Stimulated activated CD4-positive, alpha-beta T cell treated with anti-CD3 and anti-CD28 coated beads, Interleukin-1b, Interleukin-23, amount 100 ng/mL, for 48 hours (primary cell): ENCODE measurements at regions not wholly inside any gene's neighbourhood (a gene's known extent, or its start where the extent isn't known, plus 50 kb on each side); places are given as distances from the start of the nearest gene placed in this dataset.
A peak's percentile ranks its signal among the peaks of the same experiment; 100 is the strongest.
"Not testable (repeated sequence)": the region's sequence is repeated elsewhere in the genome, so short reads cannot be mapped to it uniquely, and the experiment has no call there.

Experiments used
- DNase-seq: peaks from one replicate; pipeline ENCODE4 v3.0.0-alpha.2; 2020

DNA sequence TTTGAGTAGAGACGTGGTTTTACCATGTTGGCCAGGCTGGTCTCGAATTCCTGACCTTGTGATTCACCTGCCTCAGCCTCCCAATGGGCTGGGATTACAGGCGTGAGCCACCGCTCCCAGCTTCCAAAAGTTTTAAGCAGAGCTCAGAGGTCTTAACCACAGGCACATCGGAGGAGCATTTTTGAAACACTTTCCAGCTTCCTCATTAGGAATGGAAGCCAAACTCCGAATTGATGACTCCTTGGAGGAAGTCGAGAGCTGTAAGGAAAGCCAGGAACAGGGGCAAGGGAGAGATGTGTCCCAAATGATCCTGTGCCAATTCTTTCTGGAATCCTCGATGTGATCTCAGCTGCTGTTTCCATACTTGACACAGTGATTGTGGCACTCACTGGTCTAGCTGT lies 56.2 kb upstream of the CCZ1B start:
- not testable (repeated sequence) for DNase-seq

DNA sequence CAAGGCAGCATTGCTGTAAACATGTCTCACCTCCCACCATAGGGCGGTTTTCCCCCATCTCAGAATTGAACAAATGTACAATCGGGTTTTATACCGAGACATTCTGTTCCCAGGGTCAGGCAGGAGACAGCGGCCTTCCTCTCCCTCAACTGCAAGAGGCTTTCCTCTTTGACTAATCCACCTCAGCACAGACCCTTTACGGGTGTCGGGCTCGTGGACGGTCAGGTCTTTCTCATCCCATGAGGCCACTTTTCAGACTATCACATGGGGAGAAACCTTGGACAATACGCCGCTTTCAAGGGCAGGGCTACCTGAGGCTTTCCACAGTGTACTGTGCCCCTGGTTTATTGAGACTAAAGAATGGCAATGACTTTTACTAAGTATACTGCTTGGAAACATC lies 57.7 kb upstream of the CCZ1B start:
- DNase-seq, result not testable (repeated sequence)

DNA sequence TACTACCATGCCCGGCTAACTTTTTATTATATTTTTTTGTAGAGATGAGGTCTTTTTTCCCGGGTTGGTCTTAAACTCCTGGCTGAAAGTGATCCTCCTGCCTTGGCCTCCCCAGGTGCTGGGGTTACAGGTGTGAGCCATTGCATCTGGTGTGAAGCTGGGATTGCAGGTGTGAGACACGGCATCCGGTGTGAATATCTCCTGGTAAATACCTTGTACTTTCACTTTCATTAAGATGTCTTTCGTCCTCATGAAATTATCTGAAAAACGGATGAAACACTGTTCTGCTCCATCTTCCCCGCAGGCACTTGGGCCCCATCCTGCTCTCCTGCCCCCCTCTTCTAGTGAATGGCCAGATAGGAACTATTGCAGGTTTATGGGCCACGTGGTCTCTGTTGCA lies 60.1 kb upstream of the CCZ1B start:
- no peak for DNase-seq

DNA sequence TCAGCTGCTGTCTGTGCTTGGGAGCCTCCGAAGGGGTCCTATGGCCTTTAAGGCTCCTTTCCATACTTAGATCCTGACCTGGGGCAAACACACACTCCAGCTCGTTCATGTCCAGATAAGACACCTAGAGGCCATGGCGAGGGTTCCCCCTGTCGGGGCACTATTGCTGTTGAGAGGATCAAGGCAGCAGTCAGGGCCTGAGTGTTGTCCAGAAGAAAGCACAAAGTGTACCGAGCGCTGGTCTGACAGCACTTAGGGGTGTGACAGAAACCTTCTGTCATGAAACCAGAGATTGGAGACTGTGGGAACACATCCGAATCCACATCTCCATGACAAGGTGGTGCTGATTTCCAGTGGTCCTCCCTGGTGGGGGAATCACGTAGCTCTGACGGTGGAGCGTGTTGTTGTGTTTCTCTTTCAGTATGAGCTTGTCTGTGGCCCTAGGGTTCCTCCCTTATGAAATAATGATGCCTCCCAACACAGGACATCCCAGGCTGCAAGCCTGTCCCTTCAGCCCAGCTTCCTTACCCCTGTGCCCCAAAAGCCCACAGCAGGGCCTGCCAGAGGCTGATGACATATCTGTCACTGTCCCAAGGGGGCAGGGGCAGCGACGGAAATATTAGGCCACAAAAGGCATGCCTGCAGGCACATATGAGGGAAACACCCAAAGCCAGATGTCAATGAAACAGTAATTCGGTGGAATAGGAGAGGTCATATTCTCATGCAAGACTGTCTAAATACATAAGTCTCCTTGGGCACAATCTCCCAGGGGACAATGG lies 62.4 kb upstream of the CCZ1B start:
- DNase-seq, result not testable (repeated sequence)

DNA sequence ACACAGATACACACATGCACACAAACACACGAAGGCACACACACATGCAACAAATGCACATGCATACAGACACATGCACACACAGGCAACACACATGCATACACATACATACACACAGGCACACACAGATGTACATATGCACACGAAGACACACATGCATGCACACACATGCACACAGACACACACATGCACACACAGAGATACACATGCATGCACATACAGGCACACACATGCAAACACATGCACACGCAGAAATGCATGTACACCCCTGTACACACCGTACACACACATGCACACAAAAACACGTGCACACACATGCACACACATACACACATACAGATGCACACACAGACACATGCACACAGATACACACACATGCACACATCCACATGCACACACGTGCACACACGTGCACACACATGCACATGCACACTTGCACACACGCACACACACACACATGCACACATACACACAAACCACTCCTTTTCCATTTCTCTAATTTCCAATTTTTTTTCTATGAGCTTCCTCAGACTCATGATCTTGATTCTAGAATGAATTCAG lies 63.3 kb upstream of the CCZ1B start:
- no peak for DNase-seq

DNA sequence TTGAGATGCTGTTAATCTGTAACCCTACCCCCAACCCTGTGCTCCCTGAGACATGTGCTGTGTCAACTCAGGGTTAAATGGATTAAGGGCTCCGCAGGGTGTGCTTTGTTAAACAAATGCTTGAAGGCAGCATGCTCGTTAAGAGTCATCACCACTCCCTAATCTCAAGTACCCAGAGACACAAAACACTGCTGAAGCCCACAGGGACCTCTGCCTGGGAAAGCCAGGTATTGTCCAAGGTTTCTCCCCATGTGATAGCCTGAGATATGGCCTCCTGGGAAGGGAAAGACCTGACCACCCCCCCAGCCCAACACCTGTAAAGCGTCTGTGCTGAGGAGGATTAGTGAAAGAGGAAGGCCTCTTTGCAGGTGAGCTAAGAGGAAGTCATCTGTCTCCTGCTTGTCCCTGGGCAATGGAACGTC lies 76.0 kb upstream of the CCZ1B start:
- DNase-seq, result not testable (repeated sequence)

DNA sequence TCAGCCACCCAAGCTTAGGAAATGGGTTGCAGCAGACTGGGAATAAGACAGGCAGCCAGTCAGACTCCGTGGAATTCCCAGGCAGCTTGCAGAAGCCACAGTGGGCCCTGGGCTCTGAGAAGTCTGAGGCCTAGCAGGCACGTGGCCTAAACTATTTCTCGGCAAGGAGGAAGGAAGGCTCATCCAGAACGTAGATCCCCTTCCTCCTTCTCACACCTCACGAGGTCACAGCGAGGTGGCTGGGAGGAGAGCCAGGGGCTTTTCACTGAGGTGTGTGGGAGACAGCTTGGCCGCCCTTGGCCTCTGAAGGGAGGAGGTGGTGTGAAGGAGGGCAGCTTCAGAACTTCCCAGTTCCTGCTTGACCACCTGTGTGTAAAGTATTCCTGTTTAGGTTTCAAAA lies 77.2 kb upstream of the CCZ1B start:
- DNase-seq, result not testable (repeated sequence)

DNA sequence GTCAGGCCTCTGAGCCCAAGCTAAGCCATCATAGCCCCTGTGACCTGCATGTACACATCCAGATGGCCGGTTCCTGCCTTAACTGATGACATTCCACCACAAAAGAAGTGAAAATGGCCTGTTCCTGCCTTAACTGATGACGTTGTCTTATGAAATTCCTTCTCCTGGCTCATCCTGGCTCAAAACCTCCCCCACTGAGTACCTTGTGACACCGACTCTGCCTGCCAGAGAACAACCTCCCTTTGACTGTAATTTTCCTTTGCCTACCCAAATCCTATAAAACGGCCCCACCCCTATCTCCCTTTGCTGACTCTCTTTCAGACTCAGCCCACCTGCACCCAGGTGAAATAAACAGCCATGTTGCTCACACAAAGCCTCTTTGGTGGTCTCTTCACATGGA lies 77.7 kb upstream of the CCZ1B start:
- not testable (repeated sequence) for DNase-seq

DNA sequence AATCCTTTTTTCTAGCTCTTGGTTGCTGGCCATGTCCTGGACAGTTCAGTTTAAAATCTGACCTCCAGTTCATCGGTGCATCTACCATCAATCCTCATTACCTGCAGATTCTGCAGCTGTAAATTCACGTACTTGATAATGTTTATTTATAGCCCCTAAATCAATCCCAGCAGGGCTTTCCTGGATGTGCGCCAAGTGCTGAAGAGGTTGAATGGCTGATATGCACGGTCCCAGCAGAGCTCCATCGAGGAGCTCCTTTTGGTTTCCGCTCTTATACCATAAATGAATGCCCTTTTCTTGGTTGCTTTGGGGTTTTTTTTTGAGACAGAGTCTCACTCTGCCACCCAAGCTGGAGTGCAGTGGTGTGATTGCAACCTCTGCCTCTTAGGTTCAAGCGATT lies 91.2 kb upstream of the CCZ1B start:
- DNase-seq, result no peak

DNA sequence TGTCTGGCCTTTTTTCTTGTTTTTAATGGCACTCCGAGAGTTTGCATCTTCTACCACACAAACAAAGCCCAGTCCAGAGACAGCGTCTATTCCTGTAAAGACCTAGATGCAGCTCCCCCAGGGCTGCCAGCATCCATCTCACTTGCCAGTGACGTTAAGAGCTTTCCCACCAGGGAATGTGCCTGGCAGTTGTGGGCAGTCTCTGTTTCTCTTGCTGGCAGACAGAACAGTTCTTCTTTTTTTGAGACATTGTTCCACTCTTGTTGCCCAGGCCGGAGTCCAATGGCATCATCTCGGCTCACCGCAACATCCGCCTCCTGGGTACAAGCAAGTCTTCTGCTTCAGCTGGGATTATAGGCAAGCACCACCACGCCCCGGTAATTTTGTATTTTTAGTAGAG lies 93.1 kb upstream of the CCZ1B start:
- DNase-seq, result not testable (repeated sequence)

DNA sequence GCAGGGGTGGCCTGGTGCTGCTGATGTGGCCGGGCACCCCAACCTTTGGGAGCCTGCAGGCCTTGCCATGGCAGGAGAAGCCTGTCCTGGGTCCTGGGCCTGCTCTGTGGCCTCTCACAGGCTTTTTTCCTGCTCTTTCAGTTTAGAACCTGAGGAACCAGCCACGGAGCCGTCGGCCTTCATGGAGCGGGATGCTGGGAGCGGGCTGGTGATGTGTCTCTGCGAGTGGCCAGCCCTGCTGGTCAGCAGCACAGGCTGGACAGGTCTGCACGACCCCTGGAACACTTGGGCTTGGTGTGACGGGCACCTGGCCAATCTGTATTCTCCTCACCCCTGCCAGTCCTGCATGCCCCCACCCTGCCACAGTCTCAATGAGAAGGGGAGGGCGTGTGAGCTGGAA lies 98.4 kb upstream of the CCZ1B start:
- DNase-seq, result not testable (repeated sequence)

DNA sequence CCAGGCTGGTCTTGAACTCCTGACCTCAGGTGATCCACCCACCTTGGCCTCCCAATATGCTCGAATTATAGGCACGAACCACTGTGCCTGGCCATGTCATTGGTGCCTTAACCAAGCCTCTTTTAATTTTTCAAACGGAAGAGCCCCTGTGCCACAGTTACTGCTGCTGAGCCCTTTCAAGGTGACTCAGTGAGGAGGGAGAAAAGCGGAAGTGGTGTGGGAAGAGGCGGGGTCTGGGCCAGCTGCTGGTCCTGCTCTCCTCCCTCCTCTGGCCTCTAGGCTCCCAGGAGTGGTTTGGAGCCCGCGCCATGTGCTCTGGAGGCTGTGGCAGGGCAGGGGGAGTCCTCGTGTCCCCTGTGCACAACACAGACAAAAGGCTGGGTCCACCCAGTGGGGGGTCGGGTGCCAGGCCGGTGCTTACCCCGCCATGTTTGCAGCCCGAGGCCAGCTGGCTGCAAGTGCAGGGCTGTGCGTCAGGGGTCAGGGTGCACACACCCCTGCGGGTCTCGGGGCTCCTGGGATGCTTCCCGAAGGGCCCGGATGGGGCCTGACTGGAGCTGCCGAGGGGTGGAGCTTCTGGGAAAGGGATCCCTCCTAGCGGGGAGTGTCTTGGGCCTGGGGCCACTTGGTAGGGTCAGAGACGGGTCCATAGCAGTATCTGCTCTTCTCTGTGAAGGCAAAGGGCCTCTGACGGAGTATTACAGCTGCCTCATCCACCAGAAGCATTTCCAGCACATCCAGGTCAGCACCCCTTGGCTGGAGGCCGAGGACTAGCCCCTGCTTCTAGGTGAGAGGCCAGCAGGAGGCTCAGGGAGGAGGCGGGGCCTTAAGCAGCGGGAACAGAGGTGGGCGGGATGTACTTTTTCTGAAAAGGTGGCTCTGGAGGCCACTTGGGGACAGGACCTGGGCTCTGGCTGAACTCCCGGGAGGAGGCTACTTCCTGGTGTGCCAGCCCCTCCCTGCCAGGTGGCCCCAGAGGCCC lies 100.4 kb upstream of the CCZ1B start:
- DNase-seq, result not testable (repeated sequence)

DNA sequence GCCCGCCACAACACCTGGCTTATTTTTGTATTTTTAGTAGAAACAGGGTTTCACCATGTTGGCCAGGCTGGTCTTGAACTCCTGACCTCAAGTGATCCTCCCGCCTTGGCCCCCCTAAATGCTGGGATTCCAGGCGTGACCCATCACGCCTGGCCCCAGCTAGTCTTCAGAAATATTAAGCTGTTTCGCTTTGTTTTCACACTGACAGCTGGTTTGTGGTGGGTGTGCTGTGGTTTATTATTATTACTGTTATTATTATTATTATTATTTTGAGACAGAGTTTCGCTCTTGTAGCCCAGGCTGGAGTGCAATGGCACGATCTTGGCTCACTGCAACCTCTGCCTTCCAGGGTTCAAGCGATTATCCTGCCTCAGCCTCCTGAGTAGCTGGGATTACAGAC lies 101.6 kb upstream of the CCZ1B start:
- DNase-seq, result not testable (repeated sequence)

DNA sequence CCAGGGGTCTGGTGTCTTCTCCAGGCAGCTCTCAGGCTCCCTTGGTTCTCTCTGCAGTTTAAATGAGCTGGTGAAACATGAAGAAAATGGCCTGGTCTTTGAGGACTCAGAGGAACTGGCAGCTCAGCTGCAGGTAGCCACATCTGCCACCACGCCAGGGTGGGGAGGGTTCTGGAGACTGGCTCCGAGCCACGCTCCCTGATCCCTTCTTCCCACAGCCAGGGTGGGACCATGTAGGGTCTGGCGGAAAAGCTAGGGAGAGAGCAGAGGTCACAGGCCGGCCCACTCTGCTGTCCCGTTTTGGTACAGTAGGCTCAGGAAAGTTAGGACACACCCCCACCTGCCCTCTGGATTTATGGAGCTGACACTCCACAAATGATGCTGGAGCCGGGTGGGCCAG lies 103.5 kb upstream of the CCZ1B start:
- not testable (repeated sequence) for DNase-seq

DNA sequence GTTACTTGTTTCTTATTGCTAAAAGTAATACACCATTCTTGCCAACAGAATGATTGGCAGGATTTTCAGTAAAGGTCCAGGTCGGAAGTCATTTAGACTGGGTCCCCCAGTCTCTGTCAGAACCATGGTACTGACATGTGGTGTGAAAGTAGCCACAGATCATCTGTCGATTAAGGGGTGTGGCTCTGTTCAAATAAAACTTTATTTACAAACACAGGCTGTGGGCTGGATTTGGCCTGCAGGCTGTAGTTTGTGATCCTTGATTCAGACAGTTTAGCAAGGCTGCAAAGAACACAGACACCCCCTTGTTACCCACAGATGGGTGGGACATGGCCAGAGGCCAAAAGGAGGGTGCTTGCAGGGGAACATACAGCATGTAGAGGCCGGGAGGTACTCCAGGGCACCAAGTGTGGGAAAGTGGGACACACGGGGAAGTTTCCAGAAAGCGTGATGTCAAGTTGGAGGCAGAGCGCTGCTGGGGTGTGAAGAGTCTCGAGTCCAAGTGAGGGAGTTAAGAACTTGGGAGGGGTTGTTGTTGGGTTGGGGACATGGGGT lies 104.1 kb upstream of the CCZ1B start:
- not testable (repeated sequence) for DNase-seq

DNA sequence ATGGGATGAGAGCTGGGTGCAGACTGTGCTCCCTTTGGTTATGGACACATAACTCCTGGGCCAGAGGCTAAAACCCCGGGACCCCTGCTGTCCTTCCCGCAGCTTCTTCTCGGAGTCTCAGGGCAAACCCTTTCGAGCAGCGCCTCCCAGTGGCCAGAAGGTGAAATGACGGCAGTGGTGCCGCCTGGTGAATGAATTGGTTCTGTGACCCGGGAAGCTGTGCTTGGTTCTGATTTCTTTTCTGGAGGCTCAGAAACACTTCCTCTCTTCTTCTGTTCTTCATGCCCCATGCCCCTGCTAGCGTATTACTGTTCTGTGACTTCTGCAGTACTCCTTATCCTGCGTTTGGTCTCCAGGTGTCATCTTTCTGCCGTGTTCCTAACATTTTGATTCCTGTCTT lies 104.7 kb upstream of the CCZ1B start:
- DNase-seq, result peak; percentile 28

DNA sequence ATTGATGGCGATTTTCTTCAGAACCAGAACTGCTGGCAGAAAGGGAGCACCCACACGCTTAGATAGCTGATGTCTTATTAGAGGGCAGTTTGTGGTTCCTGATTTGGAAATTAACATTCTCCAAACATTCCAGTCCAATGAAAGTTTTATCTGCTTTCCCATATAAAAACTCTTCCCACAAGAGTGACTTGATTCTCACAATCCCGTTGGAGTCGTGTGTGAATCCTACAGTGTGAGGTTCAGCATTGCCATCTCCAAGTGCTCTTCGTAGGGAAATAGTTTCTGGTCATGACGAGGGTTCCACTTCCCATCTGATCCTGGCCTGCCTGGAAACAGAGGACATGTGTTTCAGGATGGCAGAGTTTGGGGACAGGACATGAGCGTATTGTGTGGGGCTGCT lies 105.4 kb upstream of the CCZ1B start:
- DNase-seq, result not testable (repeated sequence)

DNA sequence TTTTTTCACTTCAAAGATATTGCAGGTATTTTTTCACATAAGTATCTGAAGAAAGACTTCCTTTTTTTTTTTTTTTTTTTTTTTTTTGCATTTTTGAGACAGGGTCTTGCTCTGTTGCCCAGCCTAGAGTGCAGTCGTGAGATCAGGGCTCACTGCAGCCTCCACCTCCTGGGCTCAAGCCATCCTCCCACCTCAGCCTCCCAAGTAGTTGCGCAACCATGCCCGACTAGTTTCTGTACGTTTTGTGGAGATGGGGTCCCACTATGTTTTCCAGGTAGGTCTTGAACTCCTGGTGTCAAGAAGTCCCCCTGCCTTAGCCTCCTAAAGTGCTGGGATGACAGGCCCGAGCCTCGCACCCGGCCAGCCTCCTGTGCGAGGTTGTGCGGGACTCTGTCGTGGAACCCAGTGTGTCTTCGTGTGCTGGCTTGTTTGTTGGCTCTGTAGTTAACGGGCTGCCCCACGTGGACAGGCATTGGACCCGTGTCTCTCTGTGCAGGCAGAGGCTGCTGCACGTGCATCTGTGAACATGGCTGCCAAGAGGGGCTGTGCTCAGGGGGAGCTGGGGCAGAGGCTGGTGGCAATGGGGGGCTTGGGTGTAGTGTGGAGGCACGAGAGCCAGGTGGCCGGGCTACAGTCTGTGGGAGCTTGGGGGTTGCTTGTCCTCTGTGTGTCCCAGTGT lies 108.0 kb upstream of the CCZ1B start:
- DNase-seq, result not testable (repeated sequence)

DNA sequence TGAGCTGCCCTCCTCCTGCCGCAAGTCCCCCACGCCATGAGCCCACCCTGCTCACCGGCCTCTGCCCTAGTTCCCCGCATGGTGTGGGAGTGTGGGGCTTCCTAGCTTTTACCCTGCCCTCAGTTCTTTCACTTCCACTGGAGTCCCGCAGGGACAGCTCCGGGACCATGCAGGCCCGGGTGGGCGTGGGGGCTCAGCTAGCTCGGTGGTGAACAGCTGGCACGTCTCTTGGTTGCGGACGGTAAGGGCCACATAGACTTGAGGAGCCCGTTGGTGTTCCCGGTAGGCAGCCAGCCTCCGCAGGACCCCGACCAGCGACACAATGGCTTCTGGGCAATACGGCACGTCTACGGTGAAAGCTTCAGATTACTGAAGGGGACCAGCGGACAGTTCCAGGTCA lies 108.9 kb upstream of the CCZ1B start:
- no peak for DNase-seq

DNA sequence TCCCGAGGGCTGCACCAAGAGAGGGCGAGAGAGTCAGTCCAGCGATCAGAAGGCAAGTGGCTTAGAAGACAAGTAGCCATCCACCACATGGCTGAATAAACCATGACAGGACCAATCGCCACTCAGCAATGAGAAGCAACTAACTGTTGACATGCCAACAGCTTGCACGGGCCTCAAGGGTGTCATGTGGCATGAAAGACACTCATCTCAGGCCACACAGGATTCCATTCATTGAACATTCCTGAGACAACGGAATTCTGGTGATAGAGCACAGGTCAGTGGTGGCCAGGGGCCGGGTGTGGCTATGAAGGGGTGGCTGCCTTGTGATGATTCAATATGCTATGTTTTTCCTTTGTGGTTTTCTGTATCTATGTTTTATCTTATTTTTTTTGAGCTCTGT lies 110.6 kb upstream of the CCZ1B start:
- DNase-seq, result not testable (repeated sequence)

DNA sequence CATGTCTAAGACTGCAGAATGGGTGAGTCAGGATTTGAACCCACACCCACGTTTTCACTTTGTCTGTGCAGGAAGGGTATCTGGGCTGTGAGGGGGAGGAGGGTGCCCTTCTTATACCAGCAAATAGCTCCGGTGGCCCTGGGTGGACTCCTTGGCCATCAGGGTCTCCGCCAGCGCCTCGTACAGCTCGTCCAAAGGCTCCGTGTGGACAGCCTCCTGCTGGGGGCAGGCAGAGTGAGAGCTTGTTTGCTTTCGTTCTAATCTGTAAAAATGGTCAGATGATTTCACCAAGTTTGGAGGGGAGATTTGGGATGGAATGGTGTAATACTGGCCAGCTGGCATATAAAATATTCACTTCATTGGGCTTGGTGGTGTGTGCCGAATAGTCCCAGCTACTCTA lies 111.7 kb upstream of the CCZ1B start:
- DNase-seq, result not testable (repeated sequence)

DNA sequence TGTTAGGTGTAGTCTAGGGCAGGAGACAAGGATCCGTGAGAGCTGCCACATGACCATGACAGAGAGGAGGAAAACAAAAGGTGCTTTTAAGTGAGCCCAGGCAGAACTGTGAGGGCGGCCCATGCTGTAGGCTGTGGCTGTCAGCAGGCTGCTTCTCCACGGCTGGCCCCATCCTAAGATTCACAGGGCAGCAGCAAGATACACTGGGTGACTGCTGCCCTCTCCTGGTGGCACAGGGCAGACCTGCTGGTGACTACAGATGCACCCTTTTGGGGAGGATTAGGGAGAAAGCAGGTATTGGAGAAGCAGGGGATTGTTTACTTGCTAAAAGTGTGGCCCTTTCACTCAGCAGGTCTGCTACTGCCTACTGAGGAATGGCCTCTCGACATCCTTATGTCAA lies 112.2 kb upstream of the CCZ1B start:
- DNase-seq, result peak; percentile 21

DNA sequence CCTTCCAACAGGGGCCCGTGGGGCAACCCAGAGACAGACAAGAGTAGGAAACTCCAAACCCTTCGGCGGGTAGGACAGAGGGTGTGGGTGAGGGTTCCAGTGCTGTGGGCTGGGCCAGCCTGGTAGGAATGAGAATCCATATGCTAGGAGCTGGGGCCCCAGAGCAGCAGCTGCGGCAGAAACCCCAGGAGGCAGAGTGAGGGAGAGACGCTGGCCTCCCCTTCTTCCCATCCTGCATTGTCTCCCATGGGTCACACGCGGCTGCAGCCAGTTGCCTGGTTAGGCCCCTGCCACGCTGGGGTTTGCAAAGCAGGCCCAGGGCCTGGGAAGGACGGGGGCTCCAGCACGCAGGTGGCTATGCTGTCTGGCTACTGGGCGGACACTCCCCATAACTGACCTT lies 113.1 kb upstream of the CCZ1B start:
- not testable (repeated sequence) for DNase-seq
